Testis (tissue), 2 donors: ENCODE measurements at regions not wholly inside any gene's neighbourhood (a gene's known extent, or its start where the extent isn't known, plus 50 kb on each side); places are given as distances from the start of the nearest gene placed in this dataset.

ENCODE experiments used
- POLR2A ChIP-seq: fragments of 450-650 bp; IDR thresholded peaks from one replicate; pipeline ENCODE4 v1.6.1; 2017; ENCODE audit warnings: antibody characterized with exemption, mild to moderate bottlenecking, moderate library complexity
- TF ChIP-seq, protein P1 (sequence below), 3 experiments: fragments of 450-650 bp in 2 of 3; fragments of 200-600 bp in 1 of 3; sonication (generic) in 1 of 3; IDR thresholded peaks; one replicate each; pipeline ENCODE4 v1.5.1; 2016 to 2019; ENCODE audit warnings: antibody characterized with exemption in 3 of 3, mild to moderate bottlenecking in 2 of 3, moderate library complexity in 1 of 3

DNA sequence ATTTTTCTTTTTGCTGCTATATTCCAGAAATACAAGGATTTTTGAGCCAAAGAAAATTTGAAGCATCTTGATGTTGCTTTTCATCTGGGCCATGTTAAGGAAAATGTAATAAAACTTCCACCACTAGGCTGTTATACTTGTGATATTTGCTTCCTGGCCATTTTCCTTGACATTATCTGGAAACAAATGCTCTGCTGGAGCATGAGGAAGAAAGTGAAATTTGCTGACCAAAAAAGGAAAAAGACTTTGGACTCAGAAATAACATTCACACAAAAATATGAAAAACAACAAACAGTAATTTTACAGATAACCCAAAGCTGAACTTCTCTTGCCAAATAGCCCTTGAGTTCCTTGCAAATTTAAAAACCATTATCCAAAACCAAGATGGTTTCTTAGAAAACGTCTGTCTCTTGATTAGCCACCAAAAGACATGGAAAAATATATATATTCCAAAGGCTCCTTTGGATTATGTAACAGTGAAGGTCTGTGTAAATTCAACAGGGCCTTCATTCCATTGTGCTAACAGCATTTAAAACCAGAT, 344.5 kb downstream of the LMX1A start:
- TF ChIP-seq, protein P1, sequence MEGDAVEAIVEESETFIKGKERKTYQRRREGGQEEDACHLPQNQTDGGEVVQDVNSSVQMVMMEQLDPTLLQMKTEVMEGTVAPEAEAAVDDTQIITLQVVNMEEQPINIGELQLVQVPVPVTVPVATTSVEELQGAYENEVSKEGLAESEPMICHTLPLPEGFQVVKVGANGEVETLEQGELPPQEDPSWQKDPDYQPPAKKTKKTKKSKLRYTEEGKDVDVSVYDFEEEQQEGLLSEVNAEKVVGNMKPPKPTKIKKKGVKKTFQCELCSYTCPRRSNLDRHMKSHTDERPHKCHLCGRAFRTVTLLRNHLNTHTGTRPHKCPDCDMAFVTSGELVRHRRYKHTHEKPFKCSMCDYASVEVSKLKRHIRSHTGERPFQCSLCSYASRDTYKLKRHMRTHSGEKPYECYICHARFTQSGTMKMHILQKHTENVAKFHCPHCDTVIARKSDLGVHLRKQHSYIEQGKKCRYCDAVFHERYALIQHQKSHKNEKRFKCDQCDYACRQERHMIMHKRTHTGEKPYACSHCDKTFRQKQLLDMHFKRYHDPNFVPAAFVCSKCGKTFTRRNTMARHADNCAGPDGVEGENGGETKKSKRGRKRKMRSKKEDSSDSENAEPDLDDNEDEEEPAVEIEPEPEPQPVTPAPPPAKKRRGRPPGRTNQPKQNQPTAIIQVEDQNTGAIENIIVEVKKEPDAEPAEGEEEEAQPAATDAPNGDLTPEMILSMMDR (IDR thresholded peaks at IDR 0.05): no peak
- no peak for TF ChIP-seq POLR2A
